GM18511 (cell line): ENCODE measurements at regions not wholly inside any gene's neighbourhood (a gene's known extent, or its start where the extent isn't known, plus 50 kb on each side); places are given as distances from the start of the nearest gene placed in this dataset.

Experiments used
- ATAC-seq: cut with Tn5 transposase; IDR thresholded peaks from one replicate; pipeline ENCODE4 v1.9.1; 2021; ENCODE audit warnings: mild to moderate bottlenecking, moderate library complexity; ENCODE audit not compliant: unreplicated experiment

DNA sequence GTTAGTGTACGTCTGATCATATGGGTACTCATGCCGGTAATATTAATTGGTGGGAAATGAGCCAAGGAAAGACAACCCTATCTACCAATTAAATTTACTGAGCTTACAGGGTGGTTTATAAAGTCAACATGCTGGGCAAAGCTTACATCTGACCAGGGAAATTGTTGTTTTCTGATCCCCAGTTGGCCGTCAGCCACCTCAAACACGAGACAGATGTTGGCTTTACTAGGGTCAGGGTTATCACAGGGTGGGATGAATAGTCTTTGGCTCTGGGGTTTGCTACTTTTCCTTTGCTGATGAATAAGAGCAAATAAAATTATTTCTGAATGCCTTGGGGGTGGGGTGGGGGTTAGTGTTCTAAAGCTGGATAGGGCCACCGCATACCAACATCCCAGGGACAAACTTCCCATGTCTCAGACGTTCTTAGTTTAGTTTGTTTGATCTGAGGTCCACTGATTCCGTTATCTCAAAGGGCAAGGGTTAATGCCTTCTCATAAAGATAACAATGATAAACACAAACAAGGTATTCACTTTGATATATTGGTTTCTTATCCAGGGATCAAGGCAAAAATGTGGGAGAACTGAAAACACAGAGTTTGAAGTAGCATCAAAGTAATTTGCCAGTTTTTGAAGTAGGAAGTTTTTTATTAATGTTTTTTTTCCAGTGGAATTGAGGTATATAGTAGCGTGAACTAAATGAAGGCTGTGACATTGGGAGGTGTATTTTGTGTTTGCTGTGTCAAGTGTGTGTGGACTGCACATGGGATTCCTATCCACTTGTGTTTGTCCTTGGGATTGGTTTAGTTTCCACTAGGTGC is 109.1 kb upstream of the RPS23 start:
- ATAC-seq, result no peak

DNA sequence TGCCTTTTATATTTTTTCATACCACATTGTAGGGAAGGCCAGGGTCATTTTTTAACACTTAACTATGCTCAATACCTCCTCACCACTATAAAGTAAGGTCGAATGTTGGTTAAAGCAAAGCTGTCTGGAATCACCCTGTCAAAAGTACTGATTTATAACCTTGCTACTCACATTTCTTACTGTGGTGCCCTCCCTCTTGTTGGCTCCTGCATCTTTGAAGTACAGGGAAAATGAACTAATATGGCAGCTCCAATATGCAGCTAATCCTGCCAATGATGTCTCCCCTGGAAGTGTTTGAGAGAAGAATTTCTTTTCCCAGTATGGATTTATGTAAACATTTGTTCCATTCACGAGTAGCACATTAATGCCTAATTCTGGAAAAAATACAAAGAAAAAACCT is 108.4 kb upstream of the RPS23 start:
- no peak for ATAC-seq

DNA sequence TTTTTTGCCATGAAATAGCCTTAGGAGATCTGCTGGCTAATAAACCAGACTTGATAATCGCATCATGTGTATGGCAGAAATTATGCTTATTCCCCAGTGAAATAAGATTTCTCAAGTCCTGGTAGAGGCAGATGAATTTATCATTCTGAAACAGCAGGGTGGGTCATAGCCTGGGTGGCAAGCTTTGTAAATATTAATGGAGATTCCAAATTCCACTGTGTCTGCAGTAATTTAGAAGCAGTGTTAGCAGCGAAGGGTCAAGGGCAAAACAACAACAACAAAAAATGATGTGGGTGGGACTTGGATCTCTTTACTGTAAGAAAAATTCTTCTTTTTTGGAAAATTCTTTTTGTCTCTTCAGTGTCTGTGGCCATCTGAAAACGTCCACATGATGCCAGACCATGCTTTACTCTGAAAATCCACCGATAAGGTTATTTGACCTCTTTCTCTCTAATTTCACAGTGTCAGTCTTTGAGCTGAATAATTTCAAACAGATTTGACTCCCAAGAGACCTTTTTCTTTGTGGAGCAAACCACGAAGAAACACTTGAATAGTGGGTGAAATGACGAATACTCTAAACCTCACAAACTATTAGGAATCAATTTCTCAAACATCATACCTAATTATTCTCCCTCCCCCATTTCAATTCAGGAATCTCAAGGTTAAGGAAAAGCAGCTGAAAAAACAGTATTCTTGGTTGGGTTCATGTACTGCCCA is 106.0 kb upstream of the RPS23 start:
- ATAC-seq, result no peak

DNA sequence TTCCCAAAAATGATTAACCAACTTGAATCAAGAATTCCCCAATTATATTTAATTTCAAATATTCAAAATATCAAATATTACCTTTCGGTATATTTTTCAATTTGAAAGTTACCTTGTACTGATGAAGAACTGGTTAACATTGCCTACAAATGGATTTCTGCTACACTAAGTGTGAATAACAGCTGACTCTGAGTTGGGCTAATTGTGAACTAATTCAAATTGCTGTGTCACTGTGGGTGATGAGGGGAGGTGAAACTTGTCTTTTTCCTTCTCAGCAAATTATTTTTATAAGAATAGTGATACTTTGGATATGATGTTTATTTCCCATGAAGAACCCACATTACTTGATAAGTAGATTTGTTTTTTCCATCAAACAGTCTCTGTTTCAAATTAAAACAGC is 103.4 kb upstream of the RPS23 start:
- ATAC-seq, result no peak

- no peak for ATAC-seq
These were observed 98.2 kb upstream of the RPS23 start for GRCh38 chr5:82376307-82376706.

GRCh38 chr5:82375488-82376244 is 97.5 kb upstream of the RPS23 start:
- no peak for ATAC-seq

DNA sequence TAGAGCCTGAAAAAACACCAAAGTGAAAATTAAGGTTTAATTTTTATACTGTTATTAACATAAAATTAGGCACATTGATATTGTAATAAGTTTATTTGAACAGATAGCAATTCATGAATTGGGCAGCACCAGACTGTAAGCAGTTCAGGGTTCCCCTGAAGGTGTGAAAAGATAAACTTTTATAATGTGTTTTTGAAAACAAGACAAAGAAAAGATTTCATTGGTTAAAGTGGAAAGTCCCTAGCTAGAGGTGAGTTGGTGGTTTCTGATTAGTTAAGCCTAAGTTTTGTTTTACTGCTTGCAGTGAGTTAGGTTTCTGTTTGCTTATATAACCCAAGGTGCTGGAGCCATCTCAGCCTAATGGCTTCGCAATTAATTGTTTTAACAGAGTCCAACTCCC is 96.5 kb upstream of the RPS23 start:
- no peak for ATAC-seq

GRCh38 chr5:82367930-82368329 is 89.8 kb upstream of the RPS23 start:
- ATAC-seq, result no peak

DNA sequence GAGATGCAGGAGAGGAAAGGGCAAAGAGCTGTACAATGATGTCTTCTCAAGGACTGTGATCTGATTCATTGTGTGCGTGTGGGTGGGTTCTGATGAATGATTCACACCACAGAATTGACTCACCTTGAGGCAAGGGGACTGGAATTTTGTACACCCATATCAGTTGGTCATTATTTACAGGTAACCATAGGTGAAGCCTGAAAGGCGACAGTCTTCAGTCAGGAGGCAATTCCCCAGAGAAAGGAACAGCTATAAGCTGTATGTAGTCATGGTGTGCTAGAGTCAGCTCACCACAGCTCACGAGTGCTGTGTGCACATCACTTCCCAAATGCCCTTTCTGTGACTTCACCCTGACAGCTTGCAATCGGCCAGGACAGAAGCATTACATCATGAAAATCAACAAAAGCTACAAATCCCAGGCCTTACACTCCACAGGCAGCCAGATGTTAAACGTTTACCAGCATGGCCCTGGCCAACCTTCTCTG is 87.6 kb upstream of the RPS23 start:
- no peak for ATAC-seq

DNA sequence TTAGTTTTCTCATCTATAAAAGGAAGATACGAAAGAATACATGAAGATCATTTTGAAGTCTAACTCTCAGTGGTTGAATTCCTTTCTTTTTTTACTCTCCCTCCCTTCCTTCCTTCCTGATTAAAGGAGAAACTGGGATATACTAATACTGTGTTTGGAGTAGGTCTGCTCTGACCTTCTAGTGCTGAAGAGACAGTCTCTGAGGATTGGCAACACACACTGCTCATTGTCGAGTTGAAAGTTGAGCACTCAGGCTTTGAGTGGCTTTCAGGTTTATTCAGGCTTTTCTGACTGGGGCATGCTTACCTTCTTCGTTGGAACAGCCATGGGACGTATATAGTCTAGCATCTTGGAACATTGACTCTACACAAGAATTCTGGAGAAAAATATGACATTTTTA is 86.9 kb upstream of the RPS23 start:
- ATAC-seq, result no peak

DNA sequence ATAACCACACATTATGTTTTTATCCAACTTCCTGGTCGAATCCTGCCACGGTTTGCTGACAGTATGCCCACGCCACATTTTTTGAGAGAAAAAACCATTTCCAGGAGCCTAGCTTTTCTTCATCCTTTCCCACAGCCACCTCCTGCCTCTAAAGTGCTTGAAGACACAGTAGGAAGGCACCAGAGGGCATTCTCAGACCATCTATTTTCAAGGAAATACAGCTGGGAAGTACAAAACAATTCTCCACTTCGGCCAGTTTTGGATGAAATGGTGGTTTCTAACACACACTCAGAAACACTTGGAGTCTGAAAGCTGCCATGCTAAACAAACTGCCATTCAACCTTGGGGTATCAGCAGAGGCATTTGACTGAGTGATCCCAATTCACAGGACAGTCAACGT is 86.3 kb upstream of the RPS23 start:
- ATAC-seq, result no peak

DNA sequence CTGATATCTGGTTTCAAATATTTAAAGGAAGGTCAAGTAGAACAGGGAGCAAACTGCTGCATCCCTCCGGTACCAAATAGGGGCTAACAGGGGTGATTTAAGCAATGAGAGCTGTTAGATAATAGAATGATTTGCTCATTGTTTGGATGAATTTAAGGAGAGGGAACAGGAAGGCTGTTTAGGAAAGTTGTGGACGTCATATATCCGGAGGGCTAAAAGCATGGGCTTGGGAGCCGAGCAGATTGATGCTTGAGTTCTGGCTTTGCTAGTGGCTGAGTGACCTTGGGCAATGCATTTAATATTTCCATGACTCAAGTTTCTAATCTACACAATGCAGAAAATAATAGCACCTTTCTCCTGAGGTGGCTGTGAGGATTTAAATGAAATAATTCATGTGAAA is 85.4 kb upstream of the RPS23 start:
- no peak for ATAC-seq

- no peak for ATAC-seq
These were observed 84.5 kb upstream of the RPS23 start for GRCh38 chr5:82362636-82363035.

GRCh38 chr5:82360022-82360421 is 81.9 kb upstream of the RPS23 start:
- no peak for ATAC-seq

GRCh38 chr5:82359272-82359671 is 81.1 kb upstream of the RPS23 start:
- ATAC-seq, result no peak

DNA sequence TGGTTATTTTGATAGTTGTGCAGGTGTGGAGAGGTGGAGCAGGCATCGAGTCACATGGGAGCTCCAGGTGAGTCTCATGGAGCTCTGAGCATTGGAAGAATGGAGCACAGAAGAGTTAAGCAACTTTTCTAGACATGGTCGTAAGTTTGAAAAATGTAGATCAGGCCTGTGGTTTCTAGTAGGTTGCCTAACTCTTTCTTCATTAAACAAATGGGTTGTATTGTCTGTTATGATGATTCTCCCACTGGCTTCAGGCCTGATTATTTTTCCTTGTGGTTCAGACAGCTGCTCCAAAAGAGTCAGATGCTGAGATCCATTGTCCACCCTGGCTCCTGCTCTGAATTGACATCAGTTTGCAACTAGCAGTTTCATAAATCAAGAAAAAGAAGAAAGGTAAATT is 80.3 kb upstream of the RPS23 start:
- ATAC-seq, result no peak

- ATAC-seq, result peak; percentile 50
These were observed 78.9 kb upstream of the RPS23 start for GRCh38 chr5:82356808-82357671.

DNA sequence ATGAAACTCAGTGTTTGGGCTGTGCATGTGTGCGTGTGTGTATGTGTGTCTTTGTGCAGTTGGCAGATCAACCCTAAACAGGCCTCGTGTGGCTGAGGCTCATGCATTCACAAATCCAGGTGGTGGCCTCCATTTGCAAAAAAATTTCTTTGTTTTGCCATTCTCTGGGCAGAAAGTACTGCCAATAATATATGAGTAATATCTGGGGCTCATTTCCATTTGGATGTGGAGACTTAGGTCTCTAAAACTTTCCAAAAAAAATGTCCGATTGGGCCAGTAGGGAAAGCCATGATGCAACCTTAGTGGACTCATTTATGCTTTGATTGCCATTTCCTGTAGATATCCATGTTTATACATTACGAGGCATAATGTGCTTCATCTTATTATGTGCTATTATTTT is 77.9 kb upstream of the RPS23 start:
- no peak for ATAC-seq

DNA sequence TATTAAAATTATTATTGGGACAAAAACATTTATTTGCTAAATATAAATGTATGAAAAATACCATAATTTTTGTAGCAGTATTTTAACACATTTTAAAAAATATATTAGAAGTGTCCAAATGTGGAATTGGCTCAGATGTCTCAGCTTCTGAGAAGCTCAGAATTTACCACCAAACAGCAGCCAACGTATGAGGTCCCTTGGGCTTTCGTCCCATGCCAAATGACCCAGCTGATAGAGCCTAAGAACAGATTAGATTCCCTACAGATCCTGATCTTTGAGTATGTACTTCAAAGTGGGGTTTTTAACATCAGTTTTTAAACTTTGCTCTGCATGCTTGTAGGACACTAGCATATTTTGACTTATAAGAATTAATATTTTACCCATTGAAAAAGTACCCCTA is 77.3 kb upstream of the RPS23 start:
- ATAC-seq, result no peak

DNA sequence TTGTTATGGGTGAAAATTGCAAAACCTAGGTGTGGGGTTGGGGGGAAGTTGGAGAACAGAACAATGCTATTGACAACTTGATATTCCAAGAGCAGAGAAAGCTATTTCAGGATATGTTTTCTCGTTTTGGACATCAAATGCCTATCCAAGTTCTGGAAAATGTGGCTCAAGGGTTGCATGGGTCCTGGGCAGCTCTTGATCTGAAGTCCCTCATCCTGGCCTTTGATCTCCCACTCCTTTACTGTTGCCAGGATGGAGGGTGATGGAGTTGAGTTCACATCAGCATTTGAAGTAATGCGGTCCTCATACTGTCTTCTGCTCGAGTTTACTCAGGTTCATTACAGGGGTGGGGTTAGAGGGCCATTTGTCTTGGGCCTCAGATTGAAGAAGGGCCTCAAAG is 76.9 kb upstream of the RPS23 start:
- no peak for ATAC-seq

DNA sequence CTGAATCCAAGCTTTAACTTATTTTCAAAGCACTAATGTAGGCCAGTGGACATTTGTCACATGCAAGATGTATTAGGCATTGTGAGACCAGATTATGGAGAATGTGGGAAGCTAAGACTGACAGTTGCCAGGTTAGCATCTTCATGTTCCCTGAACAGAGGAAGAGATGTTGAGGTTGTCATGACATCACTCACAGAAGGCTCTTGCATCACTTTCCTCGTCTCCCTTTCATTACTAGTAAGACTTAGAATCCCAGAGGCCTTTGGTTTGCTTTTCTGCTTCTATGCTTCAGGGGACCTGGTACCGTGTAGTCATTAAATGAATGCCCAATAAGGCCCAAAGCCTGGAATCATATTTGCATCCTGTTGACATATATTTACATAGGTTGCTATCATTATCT is 76.4 kb upstream of the RPS23 start:
- ATAC-seq, result no peak
